Activated CD4-positive, alpha-beta T cell treated with anti-CD3 and anti-CD28 coated beads for 36 hours (primary cell): ENCODE measurements at regions not wholly inside any gene's neighbourhood (a gene's known extent, or its start where the extent isn't known, plus 50 kb on each side); places are given as distances from the start of the nearest gene placed in this dataset.

Experiments
- ATAC-seq: fragments of 200-7000 bp; cut with Tn5 transposase; one replicate; pipeline ENCODE4 v1.10.0; 2021; ENCODE audit warnings: mild to moderate bottlenecking, moderate library complexity
- CTCF ChIA-PET: fragments of 350-600 bp; sonication (Branson Sonifier 250); formaldehyde crosslinking; loops from one replicate; lab custom pipeline; 2021; ENCODE audit warnings: antibody characterized with exemption; lab: Charles Lee
- POLR2A ChIA-PET: fragments of 350-600 bp; sonication (Branson Sonifier 250); formaldehyde crosslinking; loops from one replicate; lab custom pipeline; 2021; ENCODE audit warnings: antibody characterized with exemption, inconsistent platforms; lab: Charles Lee
- DNase-seq: peaks from one replicate; pipeline ENCODE4 v3.0.0-alpha.2; 2020
- H3K27ac Mint-ChIP-seq: one replicate; pipeline ENCODE4 v1.8.0; 2021; ENCODE audit warnings: mixed read lengths
- H3K27me3 Mint-ChIP-seq: one replicate; pipeline ENCODE4 v1.8.0; 2021; ENCODE audit warnings: mixed read lengths
- H3K36me3 Mint-ChIP-seq: one replicate; pipeline ENCODE4 v1.8.0; 2021; ENCODE audit warnings: low read depth, mixed read lengths
- H3K4me1 Mint-ChIP-seq: one replicate; pipeline ENCODE4 v1.8.0; 2021; ENCODE audit warnings: mixed read lengths
- H3K4me3 Mint-ChIP-seq: one replicate; pipeline ENCODE4 v1.8.0; 2021; ENCODE audit warnings: mild to moderate bottlenecking, moderate library complexity, mixed read lengths
- H3K9me3 Mint-ChIP-seq: one replicate; pipeline ENCODE4 v1.8.0; 2021; ENCODE audit warnings: low read depth, mixed read lengths
- intact Hi-C, 2 experiments: fragments of 100-400 bp; cut with DNase I in 1 of 2; cut with micrococcal nuclease in 1 of 2; formaldehyde crosslinking; loops; one replicate each; pipeline versions ENCODE4 v1.14.2 to v1.15.1; 2022 to 2024; cut with DNase I, micrococcal nuclease

DNA sequence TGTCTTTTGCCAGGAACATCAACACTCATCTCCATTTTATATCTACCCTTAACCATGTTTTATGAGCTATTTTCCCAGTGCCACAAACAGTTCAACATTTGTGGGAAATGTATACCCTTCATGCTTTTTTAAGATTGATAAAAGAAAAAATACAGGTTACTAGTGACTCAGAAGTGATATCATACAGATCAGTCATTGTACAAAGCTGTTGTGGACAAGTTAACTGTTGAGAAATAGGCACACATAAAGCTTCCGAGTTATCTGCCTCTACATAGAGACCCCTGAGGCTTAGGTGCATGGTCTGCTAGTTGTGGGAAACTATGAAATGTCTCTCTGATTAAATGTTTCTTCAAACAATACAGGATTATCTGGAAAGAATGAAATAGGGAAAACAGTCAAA lies 96.3 kb downstream of the LSM5 start:
- H3K36me3 Mint-ChIP-seq, result no peaks in the 10 kb centered on the region
- H3K4me3 Mint-ChIP-seq, result no peak overlapping the region
- ChIA-PET POLR2A (no interaction called here), CTCF (interaction anchor here (0.5 to 0.7 kb wide), 2 partner anchors 183 to 1410 kb away, joined by 3 read pairs; no protein-coding TSS in a partner anchor)
- H3K9me3 Mint-ChIP-seq, result no peaks in the 10 kb centered on the region
- H3K27me3 Mint-ChIP-seq, result no peaks in the 10 kb centered on the region
- no peak overlapping the region for H3K27ac Mint-ChIP-seq
- no peak for DNase-seq
- H3K4me1 Mint-ChIP-seq, result no peaks in the 10 kb centered on the region
- ATAC-seq, result no peak
- intact Hi-C loops, result no loop called here

GRCh38 chr7:32390210-32390609 lies 100.0 kb downstream of the LSM5 start:
- ATAC-seq, result no peak
- Mint-ChIP-seq H3K4me3 (no peak overlapping the region), H3K36me3 (no peaks in the 10 kb centered on the region), H3K9me3 (no peaks in the 10 kb centered on the region), H3K27me3 (peaks cover 6% of the 10 kb centered on the region), H3K27ac (no peak overlapping the region), H3K4me1 (no peaks in the 10 kb centered on the region)
- intact Hi-C loops, result no loop called here
- POLR2A ChIA-PET, result no interaction called here
- DNase-seq, result no peak
- CTCF ChIA-PET, result no interaction called here

- ChIA-PET CTCF (no interaction called here), POLR2A (no interaction called here)
- ATAC-seq, result no peak
- Mint-ChIP-seq H3K36me3 (no peaks in the 10 kb centered on the region), H3K27ac (no peak overlapping the region), H3K4me3 (no peak overlapping the region), H3K9me3 (peaks cover 4% of the 10 kb centered on the region), H3K27me3 (peaks cover 24% of the 10 kb centered on the region), H3K4me1 (no peaks in the 10 kb centered on the region)
- intact Hi-C loops, result no loop called here
- DNase-seq, result no peak
Measured at GRCh38 chr7:32385316-32385956, 104.7 kb downstream of the LSM5 start.

DNA sequence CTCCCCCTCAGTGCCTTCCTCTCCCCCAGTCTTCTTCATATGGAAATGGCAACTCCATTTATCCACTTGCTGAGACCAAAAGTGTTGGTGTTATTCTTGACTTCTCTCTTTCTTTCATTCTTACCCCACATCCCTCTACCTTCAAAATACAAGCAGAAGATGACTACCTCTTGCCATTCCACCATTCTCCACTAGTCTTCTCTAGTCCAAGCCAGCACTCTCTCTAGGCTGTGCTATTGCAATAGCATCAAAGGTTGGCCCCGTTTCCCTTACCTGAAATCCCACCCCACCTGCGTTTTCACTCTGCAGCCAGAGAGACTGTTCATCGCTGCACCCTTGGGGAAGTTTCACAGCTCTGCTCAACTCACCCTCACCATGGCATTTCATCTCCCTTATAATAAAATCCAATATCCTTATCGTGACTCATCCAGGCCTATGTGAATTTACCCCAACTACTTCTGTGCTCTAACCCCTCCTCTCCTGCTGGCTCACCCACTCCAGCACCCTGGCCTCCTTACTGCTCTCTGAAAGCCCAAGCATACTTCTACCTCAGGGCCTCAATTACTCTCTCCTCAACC lies 109.1 kb downstream of the LSM5 start:
- DNase-seq (no peak), ATAC-seq (no peak)
- Mint-ChIP-seq H3K4me3 (no peak overlapping the region), H3K27me3 (peaks cover 23% of the 10 kb centered on the region), H3K9me3 (peaks cover 4% of the 10 kb centered on the region), H3K27ac (no peak overlapping the region), H3K36me3 (no peaks in the 10 kb centered on the region), H3K4me1 (no peaks in the 10 kb centered on the region)
- POLR2A ChIA-PET, result no interaction called here
- CTCF ChIA-PET, result interaction anchor here (0.7 kb wide), 1 partner anchor 22 kb away, joined by 3 read pairs; no protein-coding TSS in a partner anchor
- intact Hi-C loops, result no loop called here

DNA sequence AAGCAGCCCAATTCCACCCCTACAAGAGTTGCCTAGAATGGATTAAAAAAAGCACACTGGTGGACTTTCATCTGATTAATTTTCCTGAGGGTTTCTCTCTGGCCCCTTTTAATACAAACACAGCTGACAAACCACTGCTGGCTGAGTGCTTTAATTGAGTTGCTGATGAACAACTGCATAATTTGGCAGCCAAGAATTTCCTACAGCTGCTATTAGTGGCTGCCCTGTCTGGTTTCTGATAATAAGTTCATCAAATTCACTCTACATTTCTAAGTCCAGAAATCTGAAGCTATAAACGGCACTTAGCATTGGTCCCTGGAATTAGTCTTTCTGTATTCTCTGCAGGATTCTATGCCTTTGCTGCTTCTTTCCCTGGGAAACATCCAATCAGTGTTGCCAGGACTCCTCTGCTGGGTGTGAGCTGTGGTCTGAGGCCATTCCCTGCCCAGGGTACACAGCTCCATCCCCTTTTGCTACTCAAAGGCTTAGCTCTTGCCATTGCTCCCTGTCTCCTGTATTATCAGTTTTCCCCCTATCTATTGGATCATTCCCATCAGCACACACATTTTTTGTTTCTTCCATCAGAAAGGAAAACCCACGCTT lies 110.6 kb downstream of the LSM5 start:
- H3K27ac Mint-ChIP-seq, result no peak overlapping the region
- ChIA-PET POLR2A (no interaction called here), CTCF (interaction anchor here (0.7 kb wide), 1 partner anchor 32 kb away, joined by 3 read pairs; no protein-coding TSS in a partner anchor)
- ATAC-seq (no peak), DNase-seq (no peak)
- peaks cover 17% of the 10 kb centered on the region for H3K27me3 Mint-ChIP-seq
- no peaks in the 10 kb centered on the region for H3K4me1 Mint-ChIP-seq
- no peak overlapping the region for H3K4me3 Mint-ChIP-seq
- H3K36me3 Mint-ChIP-seq, result no peaks in the 10 kb centered on the region
- intact Hi-C loops, result no loop called here
- H3K9me3 Mint-ChIP-seq, result peaks cover 4% of the 10 kb centered on the region

- ATAC-seq (no peak), DNase-seq (no peak)
- intact Hi-C loops, result no loop called here
- CTCF ChIA-PET, result interaction anchor here (0.7 kb wide), 1 partner anchor 31 kb away, joined by 3 read pairs; no protein-coding TSS in a partner anchor
- Mint-ChIP-seq H3K27ac (no peak overlapping the region), H3K4me3 (no peak overlapping the region), H3K4me1 (no peaks in the 10 kb centered on the region), H3K27me3 (peaks cover 14% of the 10 kb centered on the region), H3K36me3 (no peaks in the 10 kb centered on the region), H3K9me3 (peaks cover 4% of the 10 kb centered on the region)
- POLR2A ChIA-PET, result no interaction called here
Measured at GRCh38 chr7:32378988-32379387, 111.2 kb downstream of the LSM5 start.

DNA sequence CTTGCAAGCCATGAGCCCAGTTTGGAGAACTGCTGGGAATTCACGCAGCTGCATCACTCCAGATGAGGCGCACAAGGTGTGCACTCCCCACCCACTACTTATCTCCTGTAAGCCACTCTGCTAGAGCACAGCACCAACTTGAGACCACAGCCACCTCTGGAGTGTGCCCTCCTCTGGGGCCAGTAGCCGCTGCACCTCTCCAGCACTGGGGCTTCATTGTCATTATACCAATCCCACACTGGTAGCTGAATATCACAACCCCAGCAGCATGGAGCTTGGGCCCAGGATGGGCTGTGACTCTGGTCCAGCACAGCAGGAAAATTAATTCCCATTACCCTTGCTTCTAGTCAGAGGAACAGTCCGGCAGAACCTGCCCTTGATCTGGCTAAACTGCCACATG lies 125.6 kb downstream of the LSM5 start:
- DNase-seq (no peak), ATAC-seq (no peak)
- Mint-ChIP-seq H3K27me3 (peaks cover 13% of the 10 kb centered on the region), H3K4me3 (no peak overlapping the region), H3K4me1 (no peaks in the 10 kb centered on the region), H3K9me3 (peaks cover 10% of the 10 kb centered on the region), H3K27ac (no peak overlapping the region), H3K36me3 (no peaks in the 10 kb centered on the region)
- intact Hi-C loops, result no loop called here
- ChIA-PET POLR2A (no interaction called here), CTCF (interaction anchor here (0.7 kb wide), 1 partner anchor 1083 kb away, joined by 3 read pairs; no protein-coding TSS in a partner anchor)

DNA sequence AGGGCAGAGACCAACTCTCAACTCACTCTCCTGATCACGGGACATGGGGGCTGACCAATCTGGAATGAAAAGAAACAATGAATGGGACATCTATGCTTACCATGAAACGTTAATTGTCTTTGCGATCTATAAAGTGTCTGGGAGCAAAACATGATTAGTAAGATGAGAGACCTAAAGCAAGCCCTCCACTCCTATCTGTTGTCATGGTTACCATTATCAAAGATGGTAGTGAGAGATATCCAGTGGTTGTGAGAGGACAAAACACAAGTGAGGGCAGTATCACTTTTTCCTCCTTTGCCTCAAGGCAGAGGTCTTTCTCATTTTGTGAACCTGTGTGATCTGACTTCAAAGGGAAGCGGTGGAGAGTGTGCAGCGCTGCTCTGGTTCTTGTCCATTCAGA lies 130.1 kb downstream of the LSM5 start:
- CTCF ChIA-PET, result no interaction called here
- intact Hi-C loops, result no loop called here

GRCh38 chr7:32357535-32358277 lies 132.5 kb downstream of the LSM5 start:
- no peaks in the 10 kb centered on the region for H3K36me3 Mint-ChIP-seq

More for the DNA sequence above, 130.1 kb downstream of the LSM5 start:
- DNase-seq (no peak), ATAC-seq (no peak)
- Mint-ChIP-seq H3K27me3 (peaks cover 9% of the 10 kb centered on the region), H3K9me3 (no peaks in the 10 kb centered on the region), H3K4me3 (no peak overlapping the region), H3K36me3 (no peaks in the 10 kb centered on the region), H3K4me1 (no peaks in the 10 kb centered on the region), H3K27ac (no peak overlapping the region)
- POLR2A ChIA-PET, result no interaction called here

GRCh38 chr7:32347244-32347828 lies 142.8 kb downstream of the LSM5 start:
- H3K27ac Mint-ChIP-seq, result no peak overlapping the region
- DNase-seq (peak; percentile 64), ATAC-seq (no peak)
- no peaks in the 10 kb centered on the region for H3K27me3 Mint-ChIP-seq
- no peaks in the 10 kb centered on the region for H3K4me1 Mint-ChIP-seq
- CTCF ChIA-PET, result interaction anchor here (0.7 to 1.5 kb wide), 6 partner anchors 8 to 603 kb away, joined by 3 to 16 read pairs (median 4); no protein-coding TSS in a partner anchor
- no peak overlapping the region for H3K4me3 Mint-ChIP-seq
- H3K36me3 Mint-ChIP-seq, result no peaks in the 10 kb centered on the region
- POLR2A ChIA-PET, result no interaction called here
- peaks cover 2% of the 10 kb centered on the region for H3K9me3 Mint-ChIP-seq
- intact Hi-C loops, result loop anchor here (2.0 to 5.0 kb wide), 3 partner anchors 137 to 605 kb away; no protein-coding TSS in a partner anchor

More at GRCh38 chr7:32357535-32358277, 132.5 kb downstream of the LSM5 start:
- Mint-ChIP-seq H3K27me3 (peaks cover 8% of the 10 kb centered on the region), H3K27ac (no peak overlapping the region), H3K4me1 (no peaks in the 10 kb centered on the region), H3K9me3 (no peaks in the 10 kb centered on the region), H3K4me3 (no peak overlapping the region)
- CTCF ChIA-PET, result interaction anchor here (0.7 to 1.3 kb wide), 2 partner anchors 10 to 18 kb away, joined by 3 to 6 read pairs; no protein-coding TSS in a partner anchor
- intact Hi-C loops, result no loop called here
- POLR2A ChIA-PET, result no interaction called here
- DNase-seq, result no peak
- no peak for ATAC-seq

- no peak for ATAC-seq
- ChIA-PET POLR2A (no interaction called here), CTCF (no interaction called here)
- H3K27me3 Mint-ChIP-seq, result no peaks in the 10 kb centered on the region
- H3K27ac Mint-ChIP-seq, result no peak overlapping the region
- DNase-seq, result no peak
- H3K36me3 Mint-ChIP-seq, result no peaks in the 10 kb centered on the region
- no peak overlapping the region for H3K4me3 Mint-ChIP-seq
- no peaks in the 10 kb centered on the region for H3K4me1 Mint-ChIP-seq
- H3K9me3 Mint-ChIP-seq, result peaks cover 2% of the 10 kb centered on the region
- intact Hi-C loops, result loop anchor here (2.0 to 5.0 kb wide), 3 partner anchors 135 to 604 kb away; no protein-coding TSS in a partner anchor
Measured at GRCh38 chr7:32346253-32346652, 143.9 kb downstream of the LSM5 start.
